CD4-positive, alpha-beta memory T cell (primary cell): ENCODE measurements at regions not wholly inside any gene's neighbourhood (a gene's known extent, or its start where the extent isn't known, plus 50 kb on each side); places are given as distances from the start of the nearest gene placed in this dataset.
A peak's percentile ranks its signal among the peaks of the same experiment; 100 is the strongest.
"Not testable (repeated sequence)": the region's sequence is repeated elsewhere in the genome, so short reads cannot be mapped to it uniquely, and the experiment has no call there.

Experiments
- CTCF ChIA-PET: fragments of 350-600 bp; sonication (Branson Sonifier 250); formaldehyde crosslinking; loops from one replicate; lab custom pipeline; 2021; ENCODE audit warnings: inconsistent platforms; ENCODE audit not compliant: partially characterized antibody; lab: Charles Lee
- POLR2A ChIA-PET: fragments of 350-600 bp; sonication (Branson Sonifier 250); formaldehyde crosslinking; loops from one replicate; lab custom pipeline; 2021; ENCODE audit not compliant: partially characterized antibody; lab: Charles Lee
- DNase-seq, 5 donors: peaks; one replicate each; pipeline versions ENCODE4 v3.0.0 to v3.0.0-alpha.2; 2020 to 2022; ENCODE audit warnings: mixed read lengths in 1 of 5
- H3K27ac ChIP-seq: one replicate; pipeline ENCODE4 v1.7.0; 2013; ENCODE audit warnings: low read depth, low read length
- H3K27me3 ChIP-seq: 2 replicates; pipeline ENCODE4 v1.7.0; 2013; ENCODE audit warnings: mild to moderate bottlenecking, low read length, moderate library complexity; ENCODE audit not compliant: insufficient read depth
- H3K36me3 ChIP-seq: 2 replicates; pipeline ENCODE4 v1.7.0; 2013; ENCODE audit warnings: mild to moderate bottlenecking, low read length, moderate library complexity; ENCODE audit not compliant: insufficient read depth
- H3K4me1 ChIP-seq: 2 replicates; pipeline ENCODE4 v1.7.0; 2013; ENCODE audit warnings: mild to moderate bottlenecking, low read length, moderate library complexity; ENCODE audit not compliant: insufficient read depth
- H3K4me3 ChIP-seq, 2 donors: one replicate each; pipeline ENCODE4 v1.7.0; 2013; ENCODE audit warnings: low read length in 2 of 2, mild to moderate bottlenecking in 1 of 2
- H3K9me3 ChIP-seq, 2 donors: one replicate each; pipeline ENCODE4 v1.7.0; 2013; ENCODE audit warnings: low read length in 2 of 2, control low read depth in 1 of 2; ENCODE audit not compliant: control insufficient read depth in 1 of 2
- H3K27ac Mint-ChIP-seq, 7 donors: one replicate each; pipeline ENCODE4 v1.8.0; 2020 to 2021; ENCODE audit warnings: mixed read lengths in 7 of 7, mild to moderate bottlenecking in 6 of 7, inconsistent platforms in 3 of 7, moderate library complexity in 3 of 7
- H3K27me3 Mint-ChIP-seq, 2 donors: one replicate each; pipeline ENCODE4 v1.8.0; 2020 to 2021; ENCODE audit warnings: mixed read lengths in 2 of 2
- H3K36me3 Mint-ChIP-seq, 2 donors: one replicate each; pipeline ENCODE4 v1.8.0; 2020 to 2021; ENCODE audit warnings: mixed read lengths in 2 of 2, inconsistent platforms in 1 of 2, mild to moderate bottlenecking in 1 of 2
- H3K4me1 Mint-ChIP-seq, 4 donors: one replicate each; pipeline ENCODE4 v1.8.0; 2020 to 2021; ENCODE audit warnings: mixed read lengths in 4 of 4, mild to moderate bottlenecking in 1 of 4
- H3K4me3 Mint-ChIP-seq, 8 donors: one replicate each; pipeline ENCODE4 v1.8.0; 2020 to 2021; ENCODE audit warnings: mixed read lengths in 8 of 8, mild to moderate bottlenecking in 7 of 8, moderate library complexity in 6 of 8, inconsistent platforms in 3 of 8
- H3K9me3 Mint-ChIP-seq, 8 donors: one replicate each; pipeline ENCODE4 v1.8.0; 2020 to 2021; ENCODE audit warnings: mixed read lengths in 8 of 8, mild to moderate bottlenecking in 5 of 8, inconsistent platforms in 3 of 8, moderate library complexity in 1 of 8
- intact Hi-C: fragments of 100-400 bp; cut with micrococcal nuclease; formaldehyde crosslinking; loops from one replicate; pipeline ENCODE4 v1.15.1; 2023

DNA sequence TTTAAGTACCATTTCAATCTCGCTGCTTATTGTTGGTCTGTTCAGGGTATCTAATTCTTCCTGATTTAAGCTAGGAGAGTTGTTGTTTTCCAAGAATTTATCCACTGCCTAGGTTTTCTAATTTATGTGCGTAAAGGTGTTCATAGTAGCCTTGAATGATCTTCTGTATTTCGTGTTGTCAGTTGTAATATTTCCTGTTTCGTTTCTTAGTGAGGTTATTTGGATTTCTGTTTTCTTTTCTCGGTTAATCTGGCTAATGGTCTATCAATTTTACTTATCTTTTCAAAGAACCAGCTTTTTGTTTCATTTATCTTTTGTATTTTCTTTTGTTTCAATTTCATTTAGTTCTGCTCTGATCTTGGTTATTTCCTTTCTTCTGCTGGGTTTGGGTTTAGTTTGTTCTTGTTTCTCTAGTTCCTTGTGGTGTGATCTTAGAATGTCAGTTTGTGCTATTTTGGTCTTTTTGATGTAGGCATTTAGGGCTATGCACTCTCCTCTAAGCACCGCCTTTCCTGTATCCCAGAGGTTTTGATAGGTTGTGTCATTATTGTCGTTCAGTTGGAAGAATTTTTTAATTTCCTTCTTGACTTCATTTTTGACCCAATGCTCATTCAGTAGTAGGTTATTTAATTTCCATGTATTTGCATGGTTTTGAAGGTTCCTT, 92.5 kb upstream of the CSRP2 start:
- not testable (repeated sequence) for DNase-seq

DNA sequence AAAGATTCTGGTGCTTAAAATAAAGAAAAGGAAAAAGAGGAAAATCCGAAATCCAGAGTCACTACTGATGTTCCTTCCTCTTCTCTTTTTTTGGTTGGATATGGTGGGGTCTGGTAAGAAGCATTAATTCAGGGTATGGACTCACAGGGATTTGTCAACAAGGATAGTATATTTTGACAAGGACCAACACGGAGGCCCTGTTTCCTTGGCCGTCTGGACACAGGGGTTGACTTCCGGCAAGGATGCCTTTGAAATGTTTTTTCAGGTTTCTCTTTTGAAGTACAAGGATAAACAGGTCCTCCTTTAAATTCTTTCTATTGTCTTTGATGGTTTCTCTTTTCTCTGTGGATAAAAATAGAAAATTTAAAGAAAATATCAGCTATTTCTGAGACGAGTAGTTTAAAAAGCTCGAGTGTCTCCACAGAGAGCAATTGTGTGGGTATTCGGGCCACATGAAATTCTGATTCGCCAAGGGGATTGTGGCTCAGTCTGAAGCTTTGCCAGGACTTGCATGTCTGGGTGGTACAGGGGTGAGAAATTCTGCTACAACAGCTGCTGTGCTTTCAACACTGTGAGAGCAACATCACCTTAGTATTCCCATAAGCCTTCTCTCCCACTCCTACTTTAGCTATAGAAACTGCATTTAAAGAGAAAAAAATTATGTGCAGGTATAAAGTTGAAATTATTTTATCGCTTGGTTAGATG, 88.5 kb upstream of the CSRP2 start:
- Mint-ChIP-seq H3K9me3 (peaks cover 0 to 2% (median 0%) of the 10 kb centered on the region in 8 donors), H3K36me3 (no peaks in the 10 kb centered on the region), H3K27me3 (peaks cover 7% of the 10 kb centered on the region in 2 donors), H3K27ac (no peak overlapping the region), H3K4me3 (no peak overlapping the region), H3K4me1 (no peaks in the 10 kb centered on the region)
- Histone ChIP-seq H3K4me3 (no peak overlapping the region), H3K9me3 (no peaks in the 10 kb centered on the region), H3K27me3 (no peaks in the 10 kb centered on the region), H3K27ac (no peak overlapping the region), H3K4me1 (no peaks in the 10 kb centered on the region), H3K36me3 (no peaks in the 10 kb centered on the region)
- ChIA-PET CTCF (no interaction called here), POLR2A (no interaction called here)
- intact Hi-C loops, result no loop called here
- DNase-seq, result no peak

More for the DNA sequence above, 92.5 kb upstream of the CSRP2 start:
- H3K27me3 Mint-ChIP-seq, result peaks cover 3 to 11% of the 10 kb centered on the region in 2 donors
- H3K9me3 ChIP-seq, intact Hi-C loops, H3K27ac Mint-ChIP-seq, H3K36me3 ChIP-seq, CTCF ChIA-PET, H3K4me3 ChIP-seq, POLR2A ChIA-PET, H3K4me1 Mint-ChIP-seq, H3K36me3 Mint-ChIP-seq, H3K27ac ChIP-seq, H3K27me3 ChIP-seq, H3K9me3 Mint-ChIP-seq, H3K4me1 ChIP-seq: not testable (repeated sequence)
- peak overlapping the region in 1 of 8 donors; percentile 37 for H3K4me3 Mint-ChIP-seq

DNA sequence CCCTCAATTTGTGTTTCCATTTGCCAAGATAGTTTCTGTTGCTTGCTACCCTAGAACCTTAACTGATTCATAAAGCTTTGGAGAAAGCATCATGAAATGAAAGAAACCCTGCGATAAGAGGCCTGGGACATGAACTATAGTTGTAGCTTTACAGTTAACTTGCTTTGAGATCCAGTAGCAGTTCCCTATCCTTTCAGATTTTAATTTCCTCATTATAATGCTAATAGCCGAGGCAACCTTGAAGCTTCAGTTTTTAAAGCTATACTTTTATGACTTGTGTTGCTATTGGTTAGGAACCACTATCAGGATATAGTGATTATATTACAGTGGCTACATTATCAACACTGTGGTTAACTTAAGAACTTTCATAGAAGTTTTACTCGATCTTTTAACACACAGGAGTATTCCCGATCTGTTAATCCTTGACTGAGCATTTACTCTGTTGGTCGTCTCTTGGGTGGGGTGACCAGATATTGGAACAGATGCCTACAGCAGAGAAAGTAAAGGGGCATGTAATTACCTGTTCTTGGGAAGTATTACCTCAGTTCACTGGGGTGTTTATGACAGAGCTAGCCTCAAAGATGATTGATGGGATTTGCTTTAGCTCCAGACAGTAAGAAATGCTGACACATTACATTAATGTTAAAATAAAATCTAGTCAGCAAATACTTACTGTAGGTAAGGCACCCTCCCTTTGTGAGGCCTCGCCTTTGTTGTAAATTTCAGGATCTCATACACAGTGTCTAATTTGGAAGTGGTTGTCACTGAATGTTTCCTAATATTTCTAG, 86.2 kb upstream of the CSRP2 start:
- H3K4me3 ChIP-seq, result no peak overlapping the region
- no peaks in the 10 kb centered on the region for H3K4me1 ChIP-seq
- Mint-ChIP-seq H3K4me3 (no peak overlapping the region), H3K4me1 (no peaks in the 10 kb centered on the region), H3K9me3 (peaks cover 0 to 2% (median 0%) of the 10 kb centered on the region in 8 donors), H3K27ac (no peak overlapping the region), H3K36me3 (no peaks in the 10 kb centered on the region), H3K27me3 (peaks cover 9 to 10% of the 10 kb centered on the region in 2 donors)
- no peak overlapping the region for H3K27ac ChIP-seq
- CTCF ChIA-PET, result no interaction called here
- intact Hi-C loops, result no loop called here
- no peaks in the 10 kb centered on the region for H3K9me3 ChIP-seq
- H3K27me3 ChIP-seq, result no peaks in the 10 kb centered on the region
- no peak for DNase-seq
- POLR2A ChIA-PET, result no interaction called here
- no peaks in the 10 kb centered on the region for H3K36me3 ChIP-seq

DNA sequence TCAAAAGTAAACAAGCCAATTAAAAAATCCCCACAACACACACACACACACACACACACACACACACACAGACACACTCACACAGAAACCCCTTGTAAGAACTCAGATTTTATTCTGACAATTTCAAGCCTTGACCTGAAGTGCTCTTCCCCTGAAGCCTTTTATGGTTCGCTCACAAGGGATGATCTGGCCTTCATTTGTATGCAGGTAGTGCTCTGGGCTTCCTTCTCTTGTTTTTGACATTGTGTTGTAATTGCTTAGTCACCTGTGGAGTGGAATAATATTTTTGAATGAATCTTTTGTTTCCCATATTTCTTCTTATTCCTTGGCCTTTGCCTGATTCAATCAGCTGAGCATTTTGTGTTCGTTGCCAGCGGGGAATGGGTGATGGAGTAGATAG, 83.3 kb upstream of the CSRP2 start:
- H3K36me3 Mint-ChIP-seq, result no peaks in the 10 kb centered on the region

DNA sequence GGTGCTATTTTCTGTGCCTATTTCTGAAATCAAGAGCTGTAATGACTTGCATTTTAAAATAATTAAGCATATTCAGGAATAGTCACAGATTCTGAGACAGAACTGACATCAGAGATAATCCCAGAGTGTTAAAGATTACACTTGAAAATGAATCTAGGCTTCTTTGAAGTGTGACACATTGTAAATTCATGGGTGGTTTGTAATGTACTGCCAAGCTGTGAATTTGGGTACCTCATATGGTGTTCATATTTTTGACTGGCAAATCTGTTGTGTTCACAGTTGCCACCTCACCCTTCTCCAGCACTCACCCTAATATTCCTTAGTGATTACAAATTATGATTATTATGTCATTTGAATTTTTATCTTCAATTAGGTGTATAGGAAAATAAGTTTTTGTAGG, 78.5 kb upstream of the CSRP2 start:
- ChIA-PET POLR2A (no interaction called here), CTCF (no interaction called here)
- Histone ChIP-seq H3K27ac (no peak overlapping the region), H3K36me3 (no peaks in the 10 kb centered on the region), H3K27me3 (no peaks in the 10 kb centered on the region), H3K9me3 (no peaks in the 10 kb centered on the region), H3K4me3 (no peak overlapping the region), H3K4me1 (no peaks in the 10 kb centered on the region)
- no peak for DNase-seq
- Mint-ChIP-seq H3K4me3 (no peak overlapping the region), H3K36me3 (no peaks in the 10 kb centered on the region), H3K27ac (no peak overlapping the region), H3K9me3 (no peaks in the 10 kb centered on the region), H3K4me1 (no peaks in the 10 kb centered on the region), H3K27me3 (peaks cover 8 to 17% of the 10 kb centered on the region in 2 donors)
- intact Hi-C loops, result no loop called here

More for the DNA sequence above, 83.3 kb upstream of the CSRP2 start:
- Histone ChIP-seq H3K36me3 (no peaks in the 10 kb centered on the region), H3K9me3 (no peaks in the 10 kb centered on the region), H3K4me3 (no peak overlapping the region), H3K27me3 (no peaks in the 10 kb centered on the region), H3K4me1 (no peaks in the 10 kb centered on the region), H3K27ac (no peak overlapping the region)
- no peak for DNase-seq
- POLR2A ChIA-PET, result no interaction called here
- CTCF ChIA-PET, result no interaction called here
- H3K9me3 Mint-ChIP-seq, result peaks cover 0 to 2% (median 0%) of the 10 kb centered on the region in 8 donors
- intact Hi-C loops, result no loop called here
- peaks cover 9 to 10% of the 10 kb centered on the region in 2 donors for H3K27me3 Mint-ChIP-seq
- H3K27ac Mint-ChIP-seq, result no peak overlapping the region
- H3K4me1 Mint-ChIP-seq, result no peaks in the 10 kb centered on the region
- no peak overlapping the region for H3K4me3 Mint-ChIP-seq

DNA sequence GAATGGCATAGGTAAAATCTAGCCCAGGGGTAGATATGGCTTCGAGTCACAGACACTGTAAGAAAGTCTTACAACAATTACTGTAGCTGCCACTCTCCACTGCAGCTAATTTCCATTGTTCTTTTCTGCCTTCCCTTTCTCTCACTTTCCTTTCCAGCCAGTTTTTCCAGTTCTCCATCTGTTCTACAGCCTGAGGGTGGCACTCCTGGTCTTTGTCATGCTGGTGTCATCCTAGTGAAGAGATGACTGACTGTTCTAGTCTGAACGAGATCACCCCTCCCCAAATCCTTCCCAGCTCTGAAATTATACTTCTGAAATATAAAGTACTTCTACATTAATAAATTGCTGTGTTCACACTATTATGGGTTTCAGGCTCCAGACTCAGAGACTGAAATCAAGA, 74.2 kb upstream of the CSRP2 start:
- no peak for DNase-seq
- H3K4me1 Mint-ChIP-seq, result peaks cover 0 to 4% (median 0%) of the 10 kb centered on the region in 4 donors
- H3K36me3 Mint-ChIP-seq, result no peaks in the 10 kb centered on the region
- no peak overlapping the region for H3K27ac ChIP-seq
- H3K4me3 Mint-ChIP-seq, result no peak overlapping the region
- intact Hi-C loops, result no loop called here
- peaks cover 0 to 1% (median 0%) of the 10 kb centered on the region in 8 donors for H3K9me3 Mint-ChIP-seq
- no peaks in the 10 kb centered on the region for H3K36me3 ChIP-seq
- no peaks in the 10 kb centered on the region for H3K9me3 ChIP-seq
- no peaks in the 10 kb centered on the region for H3K27me3 ChIP-seq
- ChIA-PET POLR2A (no interaction called here), CTCF (no interaction called here)
- no peaks in the 10 kb centered on the region for H3K4me1 ChIP-seq
- no peak overlapping the region for H3K4me3 ChIP-seq
- no peak overlapping the region for H3K27ac Mint-ChIP-seq
- H3K27me3 Mint-ChIP-seq, result peaks cover 11 to 20% of the 10 kb centered on the region in 2 donors

DNA sequence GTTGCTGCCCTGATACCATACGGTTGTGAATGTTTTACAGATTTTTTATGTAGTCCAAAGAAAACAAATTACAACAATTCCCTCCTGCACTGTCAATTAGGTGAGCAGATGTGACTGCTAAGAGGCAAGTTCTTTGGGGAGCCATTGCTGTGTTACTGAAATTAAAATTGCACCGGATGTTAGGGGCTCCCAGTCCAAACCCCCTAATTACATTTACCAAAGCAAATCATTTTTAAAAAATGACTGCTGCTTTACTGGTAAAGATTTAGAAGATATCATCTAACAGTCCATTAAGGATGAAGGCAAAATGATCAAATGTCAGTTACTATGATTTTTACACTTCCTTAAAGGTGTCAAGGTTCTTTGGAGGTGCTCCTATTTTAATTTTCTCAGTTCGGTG, 70.1 kb upstream of the CSRP2 start:
- intact Hi-C loops, result no loop called here
- CTCF ChIA-PET, result no interaction called here
- peaks cover 10 to 16% of the 10 kb centered on the region in 2 donors for H3K27me3 Mint-ChIP-seq
- peaks cover 0 to 1% (median 0%) of the 10 kb centered on the region in 8 donors for H3K9me3 Mint-ChIP-seq
- H3K27ac Mint-ChIP-seq, result no peak overlapping the region
- no peaks in the 10 kb centered on the region for H3K36me3 Mint-ChIP-seq
- Histone ChIP-seq H3K27me3 (no peaks in the 10 kb centered on the region), H3K4me1 (no peaks in the 10 kb centered on the region), H3K4me3 (no peak overlapping the region), H3K9me3 (no peaks in the 10 kb centered on the region), H3K27ac (no peak overlapping the region), H3K36me3 (no peaks in the 10 kb centered on the region)
- H3K4me1 Mint-ChIP-seq, result peaks cover 0 to 4% (median 0%) of the 10 kb centered on the region in 4 donors
- H3K4me3 Mint-ChIP-seq, result no peak overlapping the region
- DNase-seq, result no peak
- POLR2A ChIA-PET, result no interaction called here
